ENCODE measurements at regions not wholly inside any gene's neighbourhood (a gene's known extent, or its start where the extent isn't known, plus 50 kb on each side); places are given as distances from the start of the nearest gene placed in this dataset.

- H3K9me3 ChIP-seq (ENCODE audit: control insufficient read depth, insufficient read depth, low read length): no peaks in the 10 kb centered on the region
- no peak for TF ChIP-seq CTCF (IDR thresholded peaks at IDR 0.05; ENCODE audit: low read depth, low read length, poor library complexity, severe bottlenecking)
- TF ChIP-seq EZH2phosphoT487 (IDR thresholded peaks at IDR 0.05; ENCODE audit: borderline replicate concordance, low read length): no peak
Observed at GRCh38 chr19:30309905-30310601, 62.1 kb upstream of the ZNF536 start.

GRCh38 chr19:30310602-30311263, 61.5 kb upstream of the ZNF536 start:
- Histone ChIP-seq H3K4me3 (ENCODE audit: low read length) (no peak overlapping the region), H3K36me3 (ENCODE audit: control insufficient read depth, low read length) (no peaks in the 10 kb centered on the region), H3K27ac (ENCODE audit: low read depth, low read length) (no peak overlapping the region), H4K20me1 (ENCODE audit: control insufficient read depth, insufficient read depth, low read depth, low read length) (no peaks in the 10 kb centered on the region), H3K27me3 (ENCODE audit: control insufficient read depth, low read length) (no peaks in the 10 kb centered on the region), H3F3A (ENCODE audit: control insufficient read depth, insufficient read depth) (no peaks in the 10 kb centered on the region), H3K9me3 (ENCODE audit: control insufficient read depth, insufficient read depth, low read length) (no peaks in the 10 kb centered on the region), H3K4me1 (ENCODE audit: control insufficient read depth, low read length) (no peaks in the 10 kb centered on the region), H3K79me2 (ENCODE audit: control insufficient read depth, low read length) (no peaks in the 10 kb centered on the region), H3K4me2 (ENCODE audit: low read length) (no peak overlapping the region), H3K9me2 (replicated peaks; ENCODE audit: control insufficient read depth, low read length) (no peaks in the 10 kb centered on the region)
- TF ChIP-seq CTCF (IDR thresholded peaks at IDR 0.05; ENCODE audit: low read depth, low read length, poor library complexity, severe bottlenecking) (no peak), EZH2phosphoT487 (IDR thresholded peaks at IDR 0.05; ENCODE audit: borderline replicate concordance, low read length) (no peak)

More at GRCh38 chr19:30309905-30310601, 62.1 kb upstream of the ZNF536 start:
- Histone ChIP-seq H3K36me3 (ENCODE audit: control insufficient read depth, low read length) (no peaks in the 10 kb centered on the region), H3K27me3 (ENCODE audit: control insufficient read depth, low read length) (no peaks in the 10 kb centered on the region), H3K4me2 (ENCODE audit: low read length) (no peak overlapping the region), H3K4me3 (ENCODE audit: low read length) (no peak overlapping the region), H3K9me2 (replicated peaks; ENCODE audit: control insufficient read depth, low read length) (no peaks in the 10 kb centered on the region), H3K79me2 (ENCODE audit: control insufficient read depth, low read length) (no peaks in the 10 kb centered on the region), H4K20me1 (ENCODE audit: control insufficient read depth, insufficient read depth, low read depth, low read length) (no peaks in the 10 kb centered on the region), H3F3A (ENCODE audit: control insufficient read depth, insufficient read depth) (no peaks in the 10 kb centered on the region), H3K27ac (ENCODE audit: low read depth, low read length) (no peak overlapping the region), H3K4me1 (ENCODE audit: control insufficient read depth, low read length) (no peaks in the 10 kb centered on the region)

DNA sequence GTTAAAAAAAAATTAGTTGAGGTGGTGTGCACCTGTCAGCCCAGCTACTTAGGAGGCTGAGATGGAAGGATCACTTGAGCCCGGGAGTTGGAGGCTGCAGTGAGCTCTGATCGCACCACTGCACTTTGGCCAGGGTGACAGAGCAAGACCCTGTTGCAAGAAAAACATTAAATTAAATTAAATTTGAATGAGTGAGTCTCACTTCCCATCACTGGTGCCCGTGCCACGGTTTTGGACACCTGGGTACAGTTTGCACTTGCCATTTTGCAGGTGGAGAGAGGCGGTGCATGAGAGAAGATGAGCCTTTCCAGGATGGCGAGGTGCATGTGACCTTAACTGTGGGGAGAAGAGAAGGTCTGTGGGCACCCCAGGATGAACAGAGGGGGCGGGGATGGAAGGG, 60.3 kb upstream of the ZNF536 start:
- no peaks in the 10 kb centered on the region for H3K4me1 ChIP-seq (ENCODE audit: control insufficient read depth, low read length)
- H3K27me3 ChIP-seq (ENCODE audit: control insufficient read depth, low read length): no peaks in the 10 kb centered on the region
- no peak overlapping the region for H3K27ac ChIP-seq (ENCODE audit: low read depth, low read length)
- no peaks in the 10 kb centered on the region for H3K9me2 ChIP-seq (replicated peaks; ENCODE audit: control insufficient read depth, low read length)
- H3K9me3 ChIP-seq (ENCODE audit: control insufficient read depth, insufficient read depth, low read length): no peaks in the 10 kb centered on the region
- no peak overlapping the region for H3K4me3 ChIP-seq (ENCODE audit: low read length)
- no peak overlapping the region for H3K4me2 ChIP-seq (ENCODE audit: low read length)
- no peaks in the 10 kb centered on the region for H3F3A ChIP-seq (ENCODE audit: control insufficient read depth, insufficient read depth)
- no peaks in the 10 kb centered on the region for H3K79me2 ChIP-seq (ENCODE audit: control insufficient read depth, low read length)
- H3K36me3 ChIP-seq (ENCODE audit: control insufficient read depth, low read length): no peaks in the 10 kb centered on the region
- H4K20me1 ChIP-seq (ENCODE audit: control insufficient read depth, insufficient read depth, low read depth, low read length): no peaks in the 10 kb centered on the region
- no peak for TF ChIP-seq CTCF (IDR thresholded peaks at IDR 0.05; ENCODE audit: low read depth, low read length, poor library complexity, severe bottlenecking)
- TF ChIP-seq EZH2phosphoT487 (IDR thresholded peaks at IDR 0.05; ENCODE audit: borderline replicate concordance, low read length): no peak

Measured in DOHH2 (cell line).